ENCODE measurements at regions not wholly inside any gene's neighbourhood (a gene's known extent, or its start where the extent isn't known, plus 50 kb on each side); places are given as distances from the start of the nearest gene placed in this dataset.

GRCh38 chr21:28762357-28762735 is 230.3 kb downstream of the LTN1 start:
- ChIA-PET POLR2A (no interaction called here), CTCF (interaction anchor here (0.8 to 3.4 kb wide), 2 partner anchors 14 to 18 kb away, joined by 3 to 31 read pairs; no protein-coding TSS in a partner anchor)
- TF ChIP-seq CTCF (IDR thresholded peaks at IDR 0.05; ENCODE audit: control extremely low read depth, extremely low read depth, low read depth, missing control alignments): no peak
- DNase-seq (ENCODE audit: extremely low spot score): no peak

- ChIA-PET POLR2A (no interaction called here), CTCF (interaction anchor here (0.8 to 3.4 kb wide), 2 partner anchors 13 to 17 kb away, joined by 3 to 31 read pairs; no protein-coding TSS in a partner anchor)
- no peak for DNase-seq (ENCODE audit: extremely low spot score)
- no peak for TF ChIP-seq CTCF (IDR thresholded peaks at IDR 0.05; ENCODE audit: control extremely low read depth, extremely low read depth, low read depth, missing control alignments)
Observed at GRCh38 chr21:28761674-28762356, 230.9 kb downstream of the LTN1 start.

- DNase-seq (ENCODE audit: extremely low spot score): no peak
- ChIA-PET CTCF (interaction anchor here (2.1 kb wide), 1 partner anchor 13 kb away, joined by 13 read pairs; no protein-coding TSS in a partner anchor), POLR2A (no interaction called here)
- no peak for TF ChIP-seq CTCF (IDR thresholded peaks at IDR 0.05; ENCODE audit: control extremely low read depth, extremely low read depth, low read depth, missing control alignments)
Observed at GRCh38 chr21:28758883-28759242, 233.8 kb downstream of the LTN1 start.

- no peak for TF ChIP-seq CTCF (IDR thresholded peaks at IDR 0.05; ENCODE audit: control extremely low read depth, extremely low read depth, low read depth, missing control alignments)
- ChIA-PET POLR2A (no interaction called here), CTCF (interaction anchor here (2.1 kb wide), 1 partner anchor 13 kb away, joined by 13 read pairs; no protein-coding TSS in a partner anchor)
- DNase-seq (ENCODE audit: extremely low spot score): no peak
Observed at GRCh38 chr21:28758042-28758882, 234.4 kb downstream of the LTN1 start.

GRCh38 chr21:28754862-28755261 is 237.8 kb downstream of the LTN1 start:
- ChIA-PET POLR2A (no interaction called here), CTCF (interaction anchor here (3.0 kb wide), 1 partner anchor 9 kb away, joined by 38 read pairs; no protein-coding TSS in a partner anchor)
- no peak for DNase-seq (ENCODE audit: extremely low spot score)
- no peak for TF ChIP-seq CTCF (IDR thresholded peaks at IDR 0.05; ENCODE audit: control extremely low read depth, extremely low read depth, low read depth, missing control alignments)

- POLR2A ChIA-PET: no interaction called here
- DNase-seq (ENCODE audit: extremely low spot score): no peak
- TF ChIP-seq CTCF (IDR thresholded peaks at IDR 0.05; ENCODE audit: control extremely low read depth, extremely low read depth, low read depth, missing control alignments): no peak
- CTCF ChIA-PET: interaction anchor here (3.0 kb wide), 1 partner anchor 9 kb away, joined by 38 read pairs; no protein-coding TSS in a partner anchor
Observed at GRCh38 chr21:28754127-28754611, 238.5 kb downstream of the LTN1 start.
